IPS-20b (cell line): ENCODE measurements at regions not wholly inside any gene's neighbourhood (a gene's known extent, or its start where the extent isn't known, plus 50 kb on each side); places are given as distances from the start of the nearest gene placed in this dataset.
"Not testable (repeated sequence)": the region's sequence is repeated elsewhere in the genome, so short reads cannot be mapped to it uniquely, and the experiment has no call there.

Experiments
- H3K27ac ChIP-seq: one replicate; pipeline ENCODE4 v1.5.1; 2013; ENCODE audit warnings: low read length
- H3K27me3 ChIP-seq: 2 replicates; pipeline ENCODE4 v1.6.1; 2013; ENCODE audit warnings: mild to moderate bottlenecking, low read length, inconsistent platforms; ENCODE audit not compliant: insufficient read depth
- H3K36me3 ChIP-seq: 2 replicates; pipeline ENCODE4 v1.6.1; 2013; ENCODE audit warnings: low read depth, mild to moderate bottlenecking, inconsistent platforms, low read length, moderate library complexity; ENCODE audit not compliant: insufficient read depth
- H3K4me1 ChIP-seq: 2 replicates; pipeline ENCODE4 v1.6.1; 2013; ENCODE audit warnings: mild to moderate bottlenecking, control low read depth, inconsistent platforms, low read length, moderate library complexity; ENCODE audit not compliant: insufficient read depth
- H3K4me3 ChIP-seq: 2 replicates; pipeline ENCODE4 v1.5.1; 2013; ENCODE audit warnings: mild to moderate bottlenecking, low read length, inconsistent platforms
- H3K9ac ChIP-seq: 2 replicates; pipeline ENCODE4 v1.6.1; 2013; ENCODE audit warnings: low read depth, mild to moderate bottlenecking, inconsistent platforms, low read length, moderate library complexity
- H3K9me3 ChIP-seq: 2 replicates; pipeline ENCODE4 v1.6.1; 2013; ENCODE audit warnings: mild to moderate bottlenecking, low read depth, low read length, inconsistent platforms; ENCODE audit not compliant: insufficient read depth

GRCh38 chr5:135155616-135156214, 121.7 kb upstream of the PITX1 start:
- Histone ChIP-seq H3K27ac (no peak overlapping the region), H3K4me3 (no peak overlapping the region), H3K36me3 (no peaks in the 10 kb centered on the region), H3K27me3 (0 out of 2 replicates have a peak, but pooled peaks cover 4% of the 10 kb centered on the region), H3K9me3 (no peaks in the 10 kb centered on the region), H3K4me1 (peaks cover 1% of the 10 kb centered on the region), H3K9ac (no peak overlapping the region)

DNA sequence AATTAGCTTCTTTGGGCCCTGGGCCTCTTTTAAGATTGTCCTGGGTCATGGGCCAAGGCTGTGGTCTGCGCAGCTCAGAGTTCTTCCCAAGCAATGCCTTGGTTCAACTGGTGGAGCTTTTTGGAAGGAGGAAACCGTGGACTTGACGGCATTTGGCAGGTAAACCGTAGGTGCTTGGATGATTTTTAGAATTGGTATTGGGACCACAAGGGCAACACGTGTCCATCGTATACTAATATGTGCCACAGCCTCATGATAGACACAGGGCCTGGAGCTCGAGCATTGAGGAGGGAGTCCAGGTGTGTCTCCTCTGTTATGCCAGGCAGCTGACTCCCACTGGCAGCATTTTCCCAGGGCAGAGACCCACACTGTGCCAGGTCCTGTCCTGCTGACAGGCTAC, 120.9 kb upstream of the PITX1 start:
- H3K36me3 ChIP-seq, result no peaks in the 10 kb centered on the region
- 0 out of 2 replicates have a peak, but pooled peaks cover 4% of the 10 kb centered on the region for H3K27me3 ChIP-seq
- no peak overlapping the region for H3K9ac ChIP-seq
- no peaks in the 10 kb centered on the region for H3K9me3 ChIP-seq
- H3K4me3 ChIP-seq, result no peak overlapping the region
- peaks cover 4% of the 10 kb centered on the region for H3K4me1 ChIP-seq
- no peak overlapping the region for H3K27ac ChIP-seq

DNA sequence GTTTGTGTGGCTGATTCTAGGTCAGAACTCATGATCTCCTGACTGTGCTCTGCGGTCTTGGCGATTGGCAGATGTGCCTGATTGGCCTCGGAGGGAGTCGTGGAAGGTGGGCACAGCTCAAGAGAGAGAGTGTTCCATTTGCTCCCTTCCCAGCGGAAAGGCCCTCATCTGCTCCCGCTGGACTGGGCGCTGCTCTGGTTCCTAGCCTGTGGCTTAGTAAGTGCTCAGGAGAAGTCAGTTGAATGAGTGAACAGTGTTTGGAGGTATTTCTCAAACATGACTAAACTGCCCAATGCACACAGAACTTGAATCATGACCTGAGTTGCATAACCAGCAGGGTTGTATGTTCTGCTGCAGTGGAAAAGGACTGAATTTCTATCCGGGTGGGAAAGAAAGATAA, 120.2 kb upstream of the PITX1 start:
- Histone ChIP-seq H3K4me1 (peaks cover 4% of the 10 kb centered on the region), H3K9ac (no peak overlapping the region), H3K36me3 (no peaks in the 10 kb centered on the region), H3K4me3 (no peak overlapping the region), H3K27ac (no peak overlapping the region), H3K27me3 (0 out of 2 replicates have a peak, but pooled peaks cover 4% of the 10 kb centered on the region), H3K9me3 (no peaks in the 10 kb centered on the region)

DNA sequence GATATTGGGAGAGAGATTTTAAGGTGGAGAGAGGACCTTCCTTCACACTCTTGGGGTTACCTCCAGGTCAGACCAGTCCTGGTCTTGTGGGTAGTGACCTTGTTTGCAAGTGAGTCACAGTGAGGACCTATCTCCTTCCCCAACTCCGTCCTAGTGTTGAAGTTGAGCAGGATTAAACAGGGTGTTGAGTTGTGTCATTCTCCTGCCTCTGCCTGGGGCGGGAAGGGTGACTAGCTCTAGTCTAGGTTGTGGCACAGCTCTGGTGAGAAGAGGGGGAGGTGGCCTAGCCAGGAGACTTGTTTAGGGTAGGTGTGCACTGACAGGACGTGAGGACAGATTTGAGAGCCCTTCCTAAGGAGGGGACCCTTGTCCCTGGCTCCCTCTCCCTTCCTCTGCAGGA, 119.6 kb upstream of the PITX1 start:
- Histone ChIP-seq H3K27ac (no peak overlapping the region), H3K4me1 (peaks cover 4% of the 10 kb centered on the region), H3K27me3 (0 out of 2 replicates have a peak, but pooled peaks cover 4% of the 10 kb centered on the region), H3K9me3 (no peaks in the 10 kb centered on the region), H3K9ac (no peak overlapping the region), H3K4me3 (no peak overlapping the region), H3K36me3 (no peaks in the 10 kb centered on the region)

DNA sequence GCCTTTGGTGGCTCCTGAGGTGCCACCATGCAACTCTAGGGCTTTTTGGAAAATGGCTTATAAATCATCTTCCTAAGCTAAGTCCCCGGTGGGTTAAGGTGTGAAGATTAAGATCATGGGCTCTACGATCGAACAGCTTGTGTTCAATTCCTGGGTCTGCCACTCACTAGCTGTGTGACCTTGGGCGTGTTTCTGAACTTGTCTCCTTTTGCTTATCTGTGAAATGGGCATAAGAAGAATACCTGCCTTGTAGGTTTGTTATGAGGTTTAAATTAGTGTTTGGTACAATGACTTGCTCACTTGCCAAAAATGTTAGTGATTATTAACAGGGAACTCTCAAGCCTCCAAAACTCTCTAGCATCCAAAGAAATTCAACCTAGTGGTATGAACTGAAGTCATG, 119.2 kb upstream of the PITX1 start:
- H3K27ac ChIP-seq, result no peak overlapping the region
- H3K4me1 ChIP-seq, result peaks cover 4% of the 10 kb centered on the region
- no peak overlapping the region for H3K9ac ChIP-seq
- H3K4me3 ChIP-seq, result no peak overlapping the region
- H3K27me3 ChIP-seq, result 0 out of 2 replicates have a peak, but pooled peaks cover 4% of the 10 kb centered on the region
- H3K36me3 ChIP-seq, result no peaks in the 10 kb centered on the region
- no peaks in the 10 kb centered on the region for H3K9me3 ChIP-seq

GRCh38 chr5:135151660-135152059, 117.6 kb upstream of the PITX1 start:
- not testable (repeated sequence) for H3K27me3 ChIP-seq, H3K36me3 ChIP-seq, H3K4me3 ChIP-seq, H3K9ac ChIP-seq, H3K9me3 ChIP-seq, H3K4me1 ChIP-seq, H3K27ac ChIP-seq

GRCh38 chr5:135151256-135151655, 117.2 kb upstream of the PITX1 start:
- Histone ChIP-seq H3K36me3 (no peaks in the 10 kb centered on the region), H3K4me3 (no peak overlapping the region), H3K9me3 (0 out of 2 replicates have a peak, but pooled peaks cover 3% of the 10 kb centered on the region), H3K27me3 (0 out of 2 replicates have a peak, but pooled peaks cover 4% of the 10 kb centered on the region), H3K27ac (no peak overlapping the region), H3K4me1 (peaks cover 4% of the 10 kb centered on the region), H3K9ac (no peak overlapping the region)

GRCh38 chr5:135150767-135151166, 116.7 kb upstream of the PITX1 start:
- H3K9ac ChIP-seq, result no peak overlapping the region
- H3K27me3 ChIP-seq, result 0 out of 2 replicates have a peak, but pooled peaks cover 4% of the 10 kb centered on the region
- no peaks in the 10 kb centered on the region for H3K36me3 ChIP-seq
- H3K4me3 ChIP-seq, result no peak overlapping the region
- no peak overlapping the region for H3K27ac ChIP-seq
- H3K9me3 ChIP-seq, result 0 out of 2 replicates have a peak, but pooled peaks cover 3% of the 10 kb centered on the region
- peaks cover 4% of the 10 kb centered on the region for H3K4me1 ChIP-seq

DNA sequence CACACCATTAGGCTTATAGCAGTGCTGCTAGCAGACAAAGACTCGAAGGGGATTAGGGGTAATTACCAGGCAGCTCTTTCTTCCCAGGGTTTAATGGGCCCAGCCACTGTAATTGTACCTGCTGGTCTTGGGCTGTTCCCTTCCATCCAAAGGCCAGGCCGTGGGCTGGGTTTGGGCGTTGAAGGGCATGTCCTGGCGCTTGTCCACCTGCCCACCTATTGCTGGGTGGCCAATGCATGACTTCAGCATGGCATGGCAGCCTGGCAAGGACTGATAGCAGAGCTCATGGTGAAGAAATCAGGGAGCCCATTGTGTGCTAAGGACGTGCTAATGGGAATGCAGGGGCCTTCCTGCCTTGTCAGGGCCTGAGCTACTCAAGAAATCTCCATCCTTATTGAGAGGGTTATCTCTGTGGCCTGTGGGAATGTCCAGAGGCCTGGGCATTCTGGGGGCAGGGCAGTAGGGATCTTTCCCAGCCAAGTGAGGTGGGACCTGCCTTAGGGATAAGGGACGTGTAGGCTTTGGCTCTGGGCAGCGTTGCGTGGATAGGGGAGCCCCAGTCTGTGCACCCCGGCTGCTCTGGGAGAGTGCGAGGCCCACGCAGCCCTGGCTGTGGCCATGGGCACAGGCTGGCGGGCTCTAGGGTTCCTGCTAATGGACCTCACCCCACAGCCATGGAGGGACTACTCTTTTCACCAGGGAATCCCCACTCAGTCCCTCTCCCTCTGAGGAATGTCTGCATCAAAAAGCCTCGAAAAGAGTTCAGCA, 116.1 kb upstream of the PITX1 start:
- Histone ChIP-seq H3K36me3 (no peaks in the 10 kb centered on the region), H3K27me3 (0 out of 2 replicates have a peak, but pooled peaks cover 4% of the 10 kb centered on the region), H3K9ac (no peak overlapping the region), H3K9me3 (0 out of 2 replicates have a peak, but pooled peaks cover 3% of the 10 kb centered on the region), H3K27ac (no peak overlapping the region), H3K4me3 (no peak overlapping the region), H3K4me1 (peaks cover 4% of the 10 kb centered on the region)

GRCh38 chr5:135149229-135149955, 115.4 kb upstream of the PITX1 start:
- Histone ChIP-seq H3K9ac (no peak overlapping the region), H3K4me3 (no peak overlapping the region), H3K36me3 (no peaks in the 10 kb centered on the region), H3K9me3 (0 out of 2 replicates have a peak, but pooled peaks cover 3% of the 10 kb centered on the region), H3K4me1 (peaks cover 4% of the 10 kb centered on the region), H3K27ac (no peak overlapping the region), H3K27me3 (0 out of 2 replicates have a peak, but pooled peaks cover 4% of the 10 kb centered on the region)

DNA sequence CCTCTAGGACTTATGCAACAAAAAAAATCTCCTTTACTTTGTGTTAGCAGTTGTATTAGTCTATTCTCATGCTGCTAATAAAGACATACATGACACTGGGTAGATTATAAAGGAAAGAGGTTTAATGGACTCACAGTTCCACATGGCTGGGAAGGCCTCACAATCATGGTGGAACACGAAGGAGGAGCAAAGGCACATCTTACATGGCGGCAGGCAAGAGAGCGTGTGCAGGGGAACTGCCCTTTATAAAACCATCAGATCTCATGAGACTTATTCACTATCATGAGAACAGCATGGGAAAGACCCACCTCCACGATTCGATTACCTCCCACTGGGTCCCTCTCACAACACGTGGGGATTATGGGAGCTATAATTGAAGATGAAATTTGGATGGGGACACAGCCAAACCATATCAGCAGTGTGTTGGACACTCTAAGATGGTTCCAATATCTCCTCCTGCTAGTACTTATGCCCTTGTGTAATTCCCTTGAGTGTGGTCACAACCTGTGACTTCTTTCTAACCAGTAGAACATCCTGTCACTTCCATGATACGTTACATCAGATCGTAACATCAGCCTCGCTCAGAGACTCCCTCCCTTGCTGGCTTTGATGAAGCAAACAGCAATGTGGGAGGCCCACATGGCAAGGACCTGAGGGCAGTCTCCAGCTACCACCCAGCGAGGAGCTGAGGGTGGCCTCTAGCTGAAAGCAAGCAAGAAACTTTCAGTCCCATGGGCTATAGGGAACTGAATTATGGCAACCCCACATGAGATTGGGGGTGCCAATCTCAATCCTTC, 113.5 kb upstream of the PITX1 start:
- Histone ChIP-seq H3K4me3 (no peak overlapping the region), H3K27ac (no peak overlapping the region), H3K9ac (no peak overlapping the region), H3K9me3 (0 out of 2 replicates have a peak, but pooled peaks cover 3% of the 10 kb centered on the region), H3K36me3 (no peaks in the 10 kb centered on the region), H3K4me1 (peaks cover 4% of the 10 kb centered on the region), H3K27me3 (no peaks in the 10 kb centered on the region)
